ENCODE measurements at regions not wholly inside any gene's neighbourhood (a gene's known extent, or its start where the extent isn't known, plus 50 kb on each side); places are given as distances from the start of the nearest gene placed in this dataset.

GRCh38 chr6:106918115-106918514 is 56.4 kb downstream of the CD24 start:
- no peak for DNase-seq (ENCODE audit: low read depth)

- no peak for DNase-seq (ENCODE audit: low read depth)
Observed at GRCh38 chr6:106916891-106917290, 57.6 kb downstream of the CD24 start.

GRCh38 chr6:106913676-106914280 is 60.8 kb downstream of the CD24 start:
- no peak for DNase-seq (ENCODE audit: low read depth)

- DNase-seq (ENCODE audit: low read depth): no peak
Observed at GRCh38 chr6:106913111-106913510, 61.4 kb downstream of the CD24 start.

- no peak for DNase-seq (ENCODE audit: low read depth)
Observed at GRCh38 chr6:106912091-106912490, 62.4 kb downstream of the CD24 start.

GRCh38 chr6:106910999-106911949 is 63.3 kb downstream of the CD24 start:
- no peak for DNase-seq (ENCODE audit: low read depth)

- DNase-seq (ENCODE audit: low read depth): no peak
Observed at GRCh38 chr6:106908386-106908840, 66.1 kb downstream of the CD24 start.

- DNase-seq (ENCODE audit: low read depth): no peak
Observed at GRCh38 chr6:106907754-106908153, 66.8 kb downstream of the CD24 start.

GRCh38 chr6:106906232-106906631 is 68.3 kb downstream of the CD24 start:
- no peak for DNase-seq (ENCODE audit: low read depth)

- DNase-seq (ENCODE audit: low read depth): no peak
Observed at GRCh38 chr6:106903299-106903698, 71.2 kb downstream of the CD24 start.

GRCh38 chr6:106901062-106901461 is 73.5 kb downstream of the CD24 start:
- DNase-seq (ENCODE audit: low read depth): no peak

- no peak for DNase-seq (ENCODE audit: low read depth)
Observed at GRCh38 chr6:106899697-106900096, 74.8 kb downstream of the CD24 start.

- no peak for DNase-seq (ENCODE audit: low read depth)
Observed at GRCh38 chr6:106897580-106897979, 76.9 kb downstream of the CD24 start.

GRCh38 chr6:106895703-106896040 is 78.9 kb downstream of the CD24 start:
- no peak for DNase-seq (ENCODE audit: low read depth)

GRCh38 chr6:106894978-106895702 is 79.4 kb downstream of the CD24 start:
- peak; percentile 41 for DNase-seq (ENCODE audit: low read depth)

GRCh38 chr6:106892186-106892585 is 82.3 kb downstream of the CD24 start:
- DNase-seq (ENCODE audit: low read depth): no peak

GRCh38 chr6:106890447-106890846 is 84.1 kb downstream of the CD24 start:
- no peak for DNase-seq (ENCODE audit: low read depth)

GRCh38 chr6:106889692-106890091 is 84.8 kb downstream of the CD24 start:
- DNase-seq (ENCODE audit: low read depth): no peak

GRCh38 chr6:106886922-106887797 is 87.4 kb downstream of the CD24 start:
- DNase-seq (ENCODE audit: low read depth): no peak

GRCh38 chr6:106886081-106886843 is 88.3 kb downstream of the CD24 start:
- no peak for DNase-seq (ENCODE audit: low read depth)

GRCh38 chr6:106885679-106886078 is 88.8 kb downstream of the CD24 start:
- DNase-seq (ENCODE audit: low read depth): no peak
